Heart left ventricle (tissue), 16 donors: ENCODE measurements at regions not wholly inside any gene's neighbourhood (a gene's known extent, or its start where the extent isn't known, plus 50 kb on each side); places are given as distances from the start of the nearest gene placed in this dataset.

Source experiments
- ATAC-seq, 4 donors: fragments of 200-7000 bp; cut with Tn5 transposase; one replicate each; pipeline ENCODE4 v1.9.1; 2020 to 2022; ENCODE audit warnings: moderate library complexity in 4 of 4, mild to moderate bottlenecking in 3 of 4, moderate number of reproducible peaks in 1 of 4
- DNase-seq, 5 donors: peaks; one replicate each; pipeline ENCODE4 v3.0.0-alpha.2; 2020
- H3K27ac ChIP-seq, 12 donors: fragments of 200-600 bp; sonication (generic) in 4 of 12; one replicate each; pipeline versions ENCODE4 v1.5.0 to v1.8.0; 2016 to 2022; ENCODE audit warnings: mild to moderate bottlenecking in 2 of 12
- H3K27me3 ChIP-seq, 9 donors: fragments of 200-600 bp; sonication (generic) in 2 of 9; one replicate each; pipeline versions ENCODE4 v1.5.1 to v1.8.0; 2016 to 2022; ENCODE audit warnings: mild to moderate bottlenecking in 3 of 9
- H3K36me3 ChIP-seq, 9 donors: fragments of 200-600 bp; sonication (generic) in 2 of 9; one replicate each; pipeline versions ENCODE4 v1.5.0 to v1.8.0; 2018 to 2022; ENCODE audit warnings: mild to moderate bottlenecking in 2 of 9
- H3K4me1 ChIP-seq, 12 donors: fragments of 200-600 bp; sonication (generic) in 4 of 12; one replicate each; pipeline versions ENCODE4 v1.5.0 to v1.8.0; 2016 to 2022; ENCODE audit warnings: mild to moderate bottlenecking in 3 of 12
- H3K4me3 ChIP-seq, 12 donors: fragments of 200-600 bp; sonication (generic) in 4 of 12; one replicate each; pipeline versions ENCODE4 v1.5.0 to v1.8.0; 2017 to 2022; ENCODE audit warnings: mild to moderate bottlenecking in 9 of 12, moderate library complexity in 4 of 12
- H3K9me3 ChIP-seq, 12 donors: fragments of 200-600 bp; sonication (generic) in 4 of 12; one replicate each; pipeline versions ENCODE4 v1.5.0 to v1.8.0; 2016 to 2022; ENCODE audit warnings: mild to moderate bottlenecking in 1 of 12
- CTCF ChIP-seq, 12 donors: fragments of 200-600 bp; sonication (generic) in 4 of 12; IDR thresholded peaks; one replicate each; pipeline versions ENCODE4 v1.5.0 to v1.8.0; 2018 to 2022; ENCODE audit warnings: antibody characterized with exemption in 12 of 12, mild to moderate bottlenecking in 5 of 12
- POLR2A ChIP-seq, 2 donors: fragments of 450-650 bp; IDR thresholded peaks; one replicate each; pipeline ENCODE4 v1.6.1; 2017; ENCODE audit warnings: antibody characterized with exemption in 2 of 2, mild to moderate bottlenecking in 2 of 2, moderate library complexity in 2 of 2
- WGBS, 4 donors: extraction: QIAGEN DNeasy Blood & Tissue Kit in 2 of 4; methylation state at CpG; one replicate each; pipeline versions ENCODE4 v1.1.5 to v1.1.7; 2013 to 2018; 5-methylcytosine and 5-hydroxymethylcytosine counted together
- intact Hi-C, 10 donors: fragments of 100-400 bp; cut with DNase I; formaldehyde crosslinking; loops; one replicate each; pipeline versions ENCODE4 v1.11.1 to v1.14.2; 2022
- donor health status: ischemic (EF 13 %, LVEDD 7.1; RV severe dilation, severe dysfunction).
- donor health status: healthy with polysubstance abuse.
- donor health status: DM: no; HTN: yes; CAD: no.
- donor health status: DM: no; HTN: no; CAD: no.
- donor health status: ischemic (EF 25% LVEDD 6.9; RV normal size, moderate dysfunction).
- donor health status: ischemic (EF 25% LVEDD 5.7; RV mildly dilated, moderate dysfunction).
- donor health status: healthy.
- donor health status: DM: yes; HTN: yes; CAD: no.
- donor health status: ischemic (EF 35%, LVEDD 5.7; RV mildly dilated, moderate dysfunction).
- donor health status: nonischemic (EF 11% LVEDD 7.7; RV severe dilation, severe dysfunction).
- donor health status: DM: yes; HTN: yes; CAD: no.
- donor health status: PGD.
- donor health status: ischemic (EF 29% LVEDD 5.4; RV normal size, mild dysfunction).
- donor health status: nonischemic (EF 23%, LVEDD 6.1; RV moderate dilation, normal function).

- peaks cover 0 to 22% (median 0%) of the 10 kb centered on the region in 12 donors for H3K4me1 ChIP-seq
- no peak for ATAC-seq
- WGBS, 4 donors, result 64 to 78% (median 71%) methylated on average over 5 of the region's 5 CpGs
These were observed 109.5 kb downstream of the GADD45G start for GRCh38 chr9:89714321-89714720.

GRCh38 chr9:89715318-89715858 lies 110.6 kb downstream of the GADD45G start:
- TF ChIP-seq POLR2A (IDR thresholded peaks at IDR 0.05), result no peak
- TF ChIP-seq CTCF (IDR thresholded peaks at IDR 0.05), result no peak
- DNase-seq (no peak), ATAC-seq (no peak)
- Histone ChIP-seq H3K27ac (peak overlapping the region in 1 of 12 donors; percentile 19), H3K9me3 (peaks cover 0 to 20% (median 0%) of the 10 kb centered on the region in 12 donors), H3K4me1 (peaks cover 0 to 21% (median 0%) of the 10 kb centered on the region in 12 donors), H3K4me3 (no peak overlapping the region), H3K27me3 (no peaks in the 10 kb centered on the region), H3K36me3 (no peaks in the 10 kb centered on the region)
- WGBS, 4 donors, result 94 to 97% (median 97%) methylated on average over 2 of the region's 2 CpGs
- intact Hi-C loops, result no loop called here

More at GRCh38 chr9:89714321-89714720, 109.5 kb downstream of the GADD45G start:
- no peak overlapping the region for H3K4me3 ChIP-seq
- intact Hi-C loops, result no loop called here
- H3K9me3 ChIP-seq, result peaks cover 0 to 13% (median 0%) of the 10 kb centered on the region in 12 donors
- H3K36me3 ChIP-seq, result no peaks in the 10 kb centered on the region
- TF ChIP-seq CTCF (IDR thresholded peaks at IDR 0.05) (no peak), POLR2A (IDR thresholded peaks at IDR 0.05) (no peak)
- H3K27ac ChIP-seq, result no peak overlapping the region
- no peaks in the 10 kb centered on the region for H3K27me3 ChIP-seq
- no peak for DNase-seq

GRCh38 chr9:89715881-89716280 lies 111.1 kb downstream of the GADD45G start:
- Histone ChIP-seq H3K4me1 (peaks cover 0 to 22% (median 0%) of the 10 kb centered on the region in 12 donors), H3K36me3 (no peaks in the 10 kb centered on the region), H3K27me3 (no peaks in the 10 kb centered on the region), H3K27ac (peak overlapping the region in 1 of 12 donors; percentile 19), H3K4me3 (no peak overlapping the region), H3K9me3 (peaks cover 0 to 20% (median 0%) of the 10 kb centered on the region in 12 donors)
- DNase-seq (no peak), ATAC-seq (no peak)
- intact Hi-C loops, result no loop called here
- WGBS, 4 donors, result 91 to 96% (median 94%) methylated on average over 3 of the region's 3 CpGs
- TF ChIP-seq POLR2A (IDR thresholded peaks at IDR 0.05) (no peak), CTCF (IDR thresholded peaks at IDR 0.05) (no peak)

GRCh38 chr9:89716559-89716958 lies 111.7 kb downstream of the GADD45G start:
- 73 to 82% (median 77%) methylated on average over 3 of the region's 3 CpGs for WGBS, 4 donors
- peaks cover 0 to 20% (median 0%) of the 10 kb centered on the region in 12 donors for H3K9me3 ChIP-seq
- intact Hi-C loops, result no loop called here
- no peak overlapping the region for H3K27ac ChIP-seq
- ATAC-seq, result no peak
- no peaks in the 10 kb centered on the region for H3K36me3 ChIP-seq
- H3K27me3 ChIP-seq, result no peaks in the 10 kb centered on the region
- TF ChIP-seq CTCF (IDR thresholded peaks at IDR 0.05), result no peak
- no peak for TF ChIP-seq POLR2A (IDR thresholded peaks at IDR 0.05)
- DNase-seq, result no peak
- H3K4me1 ChIP-seq, result peaks cover 0 to 20% (median 0%) of the 10 kb centered on the region in 12 donors
- no peak overlapping the region for H3K4me3 ChIP-seq
